Gastroesophageal sphincter (tissue), 3 donors: ENCODE measurements at regions not wholly inside any gene's neighbourhood (a gene's known extent, or its start where the extent isn't known, plus 50 kb on each side); places are given as distances from the start of the nearest gene placed in this dataset.

ENCODE experiments used
- CTCF ChIP-seq, 4 experiments: fragments of 200-600 bp in 2 of 4; fragments of 450-650 bp in 2 of 4; sonication (generic) in 1 of 4; IDR thresholded peaks; one replicate each; pipeline ENCODE4 v1.5.1; 2017 to 2019; ENCODE audit warnings: antibody characterized with exemption in 4 of 4, mild to moderate bottlenecking in 2 of 4, moderate library complexity in 2 of 4
- EP300 ChIP-seq: sonication (generic); formaldehyde crosslinking; IDR thresholded peaks from one replicate; pipeline ENCODE4 v1.6.1; 2017; ENCODE audit warnings: antibody characterized with exemption, mild to moderate bottlenecking
- POLR2A ChIP-seq, 2 donors: fragments of 450-650 bp; IDR thresholded peaks; one replicate each; pipeline ENCODE4 v1.6.1; 2017; ENCODE audit warnings: antibody characterized with exemption in 2 of 2, mild to moderate bottlenecking in 2 of 2, moderate library complexity in 1 of 2
- POLR2AphosphoS5 ChIP-seq: sonication (generic); formaldehyde crosslinking; IDR thresholded peaks from one replicate; pipeline ENCODE4 v1.6.1; 2017; ENCODE audit warnings: antibody characterized with exemption

- no peak for TF ChIP-seq CTCF (IDR thresholded peaks at IDR 0.05)
- TF ChIP-seq POLR2AphosphoS5, result no peak
- TF ChIP-seq POLR2A (IDR thresholded peaks at IDR 0.05), result no peak
- TF ChIP-seq EP300, result no peak
Observed at GRCh38 chr7:4549681-4550080, 132.4 kb upstream of the FOXK1 start.
